ENCODE measurements at regions not wholly inside any gene's neighbourhood (a gene's known extent, or its start where the extent isn't known, plus 50 kb on each side); places are given as distances from the start of the nearest gene placed in this dataset.

DNA sequence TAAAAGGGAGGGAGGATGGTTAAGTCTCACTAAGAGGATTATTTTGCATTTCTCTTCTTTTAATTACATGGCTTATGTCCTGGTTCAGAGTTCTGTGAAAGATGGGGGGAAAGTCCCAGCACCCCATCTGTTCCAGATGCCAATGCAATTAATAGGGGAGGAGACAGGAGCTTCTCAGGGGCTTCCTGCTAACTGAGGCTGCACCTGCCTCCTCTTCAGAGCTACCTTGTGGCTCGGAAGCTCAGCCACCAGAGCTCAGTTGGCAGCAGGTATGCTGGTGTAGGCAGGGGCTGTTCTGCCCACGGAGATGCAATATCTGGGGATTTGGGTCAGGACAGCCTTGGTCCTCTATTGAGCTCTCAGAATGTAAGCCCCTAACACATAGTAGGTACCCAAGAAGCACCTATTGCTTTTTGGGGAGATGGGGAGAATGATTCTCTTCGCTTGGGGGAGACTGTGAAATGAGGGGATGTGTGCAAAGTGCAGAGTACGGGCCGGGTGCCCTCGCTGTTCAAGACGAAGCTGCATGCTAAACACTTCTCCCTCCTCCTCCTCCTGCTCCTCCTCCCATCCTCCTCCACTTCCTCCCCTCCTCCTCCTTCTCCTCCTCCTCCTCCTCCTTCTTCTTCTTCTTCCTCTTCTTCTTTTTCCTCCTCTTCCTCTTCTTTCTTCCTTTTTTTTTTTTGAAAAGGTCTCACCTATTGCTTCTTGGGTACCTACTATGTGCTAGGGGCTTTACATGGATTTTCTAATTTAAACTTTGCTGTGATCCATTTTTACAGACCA, 279.0 kb downstream of the PTPRU start:
- intact Hi-C loops (cut with DNase I, micrococcal nuclease) = no loop called here
- H3K4me1 ChIP-seq (ENCODE audit: low read depth) = no peaks in the 10 kb centered on the region
- H3K4me3 ChIP-seq = no peak overlapping the region
- H3K9me3 ChIP-seq = no peaks in the 10 kb centered on the region
- ATAC-seq = no peak
- no peak for DNase-seq
- TF ChIP-seq, protein P1, sequence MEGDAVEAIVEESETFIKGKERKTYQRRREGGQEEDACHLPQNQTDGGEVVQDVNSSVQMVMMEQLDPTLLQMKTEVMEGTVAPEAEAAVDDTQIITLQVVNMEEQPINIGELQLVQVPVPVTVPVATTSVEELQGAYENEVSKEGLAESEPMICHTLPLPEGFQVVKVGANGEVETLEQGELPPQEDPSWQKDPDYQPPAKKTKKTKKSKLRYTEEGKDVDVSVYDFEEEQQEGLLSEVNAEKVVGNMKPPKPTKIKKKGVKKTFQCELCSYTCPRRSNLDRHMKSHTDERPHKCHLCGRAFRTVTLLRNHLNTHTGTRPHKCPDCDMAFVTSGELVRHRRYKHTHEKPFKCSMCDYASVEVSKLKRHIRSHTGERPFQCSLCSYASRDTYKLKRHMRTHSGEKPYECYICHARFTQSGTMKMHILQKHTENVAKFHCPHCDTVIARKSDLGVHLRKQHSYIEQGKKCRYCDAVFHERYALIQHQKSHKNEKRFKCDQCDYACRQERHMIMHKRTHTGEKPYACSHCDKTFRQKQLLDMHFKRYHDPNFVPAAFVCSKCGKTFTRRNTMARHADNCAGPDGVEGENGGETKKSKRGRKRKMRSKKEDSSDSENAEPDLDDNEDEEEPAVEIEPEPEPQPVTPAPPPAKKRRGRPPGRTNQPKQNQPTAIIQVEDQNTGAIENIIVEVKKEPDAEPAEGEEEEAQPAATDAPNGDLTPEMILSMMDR (IDR thresholded peaks at IDR 0.05) = no peak
- H3K36me3 ChIP-seq (ENCODE audit: low read depth) = no peaks in the 10 kb centered on the region

- Histone ChIP-seq H3K4me1 (ENCODE audit: low read depth) (no peaks in the 10 kb centered on the region), H3K4me3 (no peak overlapping the region), H3K9me3 (no peaks in the 10 kb centered on the region), H3K36me3 (ENCODE audit: low read depth) (no peaks in the 10 kb centered on the region)
- ATAC-seq (no peak), DNase-seq (no peak)
- intact Hi-C loops (cut with DNase I, micrococcal nuclease) = no loop called here
- TF ChIP-seq, protein P1 (IDR thresholded peaks at IDR 0.05) = no peak
Measured at GRCh38 chr1:29514361-29515169, 278.2 kb downstream of the PTPRU start.

- TF ChIP-seq, protein P1 (IDR thresholded peaks at IDR 0.05) = no peak
- peak; percentile 54 for ATAC-seq
- H3K4me3 ChIP-seq = no peak overlapping the region
- intact Hi-C loops (cut with DNase I, micrococcal nuclease) = no loop called here
- no peaks in the 10 kb centered on the region for H3K36me3 ChIP-seq (ENCODE audit: low read depth)
- peak in 1 of 3 donors; percentile 9 for DNase-seq
- no peaks in the 10 kb centered on the region for H3K9me3 ChIP-seq
- no peaks in the 10 kb centered on the region for H3K4me1 ChIP-seq (ENCODE audit: low read depth)
Measured at GRCh38 chr1:29513357-29513756, 277.0 kb downstream of the PTPRU start.

- no peak for DNase-seq
- intact Hi-C loops (cut with DNase I, micrococcal nuclease) = no loop called here
Measured at GRCh38 chr1:29511436-29511835, 275.1 kb downstream of the PTPRU start.

GRCh38 chr1:29508458-29509107, 272.3 kb downstream of the PTPRU start:
- no peak for ATAC-seq
- intact Hi-C loops (cut with DNase I, micrococcal nuclease) = no loop called here
- DNase-seq = no peak

More at GRCh38 chr1:29511436-29511835, 275.1 kb downstream of the PTPRU start:
- ATAC-seq = no peak
- no peaks in the 10 kb centered on the region for H3K9me3 ChIP-seq
- H3K36me3 ChIP-seq (ENCODE audit: low read depth) = no peaks in the 10 kb centered on the region
- H3K4me1 ChIP-seq (ENCODE audit: low read depth) = no peaks in the 10 kb centered on the region
- no peak overlapping the region for H3K4me3 ChIP-seq
- TF ChIP-seq, protein P1 (IDR thresholded peaks at IDR 0.05) = no peak

More at GRCh38 chr1:29508458-29509107, 272.3 kb downstream of the PTPRU start:
- TF ChIP-seq, protein P1 (IDR thresholded peaks at IDR 0.05) = no peak
- Histone ChIP-seq H3K4me3 (no peak overlapping the region), H3K36me3 (ENCODE audit: low read depth) (no peaks in the 10 kb centered on the region), H3K4me1 (ENCODE audit: low read depth) (no peaks in the 10 kb centered on the region), H3K9me3 (no peaks in the 10 kb centered on the region)

Measured in mucosa of descending colon (tissue), 3 donors.